ENCODE measurements at regions not wholly inside any gene's neighbourhood (a gene's known extent, or its start where the extent isn't known, plus 50 kb on each side); places are given as distances from the start of the nearest gene placed in this dataset.

GRCh38 chr7:35524112-35524804 lies 170.7 kb downstream of the HERPUD2 start:
- Histone ChIP-seq H4K8ac (ENCODE audit: low read depth in 2 of 2, low read length in 2 of 2) (no peak overlapping the region), H4K91ac (ENCODE audit: insufficient read depth, low read depth, low read length) (no peak overlapping the region), H3K4me2 (ENCODE audit: low read depth, low read length) (no peak overlapping the region), H2AK9ac (replicated peaks; ENCODE audit: low read depth, low read length, poor library complexity) (no peak overlapping the region), H3K9ac (ENCODE audit: low read depth, low read length) (no peak overlapping the region), H3K36me3 (ENCODE audit: control insufficient read depth, insufficient read depth, low read length) (no peaks in the 10 kb centered on the region), H2BK15ac (ENCODE audit: low read depth, low read length) (no peak overlapping the region), H3K27ac (ENCODE audit: insufficient read depth, low read length) (no peak overlapping the region), H3K4me1 (ENCODE audit: control insufficient read depth, insufficient read depth, low read length) (no peaks in the 10 kb centered on the region), H4K20me1 (ENCODE audit: insufficient read depth, low read length) (no peaks in the 10 kb centered on the region), H3K4ac (ENCODE audit: low read depth, low read length) (no peak overlapping the region), H3K9me1 (ENCODE audit: insufficient read depth, low read length) (no peaks in the 10 kb centered on the region), H3K4me3 (ENCODE audit: insufficient read depth, low read depth, low read length) (no peak overlapping the region), H3K23ac (ENCODE audit: low read depth, low read length) (no peak overlapping the region), H3K9me3 (ENCODE audit: control insufficient read depth, insufficient read depth, low read length) (no peaks in the 10 kb centered on the region), H3K27me3 (ENCODE audit: control insufficient read depth, insufficient read depth, low read length) (peaks cover 9% of the 10 kb centered on the region), H4K5ac (ENCODE audit: low read depth, low read length) (no peak overlapping the region), H2BK5ac (ENCODE audit: low read depth, low read length, poor library complexity, severe bottlenecking) (no peak overlapping the region), H2BK20ac (ENCODE audit: low read depth, low read length) (no peak overlapping the region), H3K79me1 (ENCODE audit: low read depth in 1 of 2, low read length in 2 of 2) (no peaks in the 10 kb centered on the region), H2BK120ac (ENCODE audit: low read depth, low read length) (no peak overlapping the region), H2AFZ (replicated peaks; ENCODE audit: low read length, poor library complexity) (no peak overlapping the region), H3K56ac (ENCODE audit: extremely low read depth, insufficient read depth, low read length) (no peak overlapping the region), H2AK5ac (ENCODE audit: low read depth, low read length) (no peak overlapping the region), H3K14ac (replicated peaks; ENCODE audit: low read depth, low read length) (no peak overlapping the region), H3K18ac (ENCODE audit: low read depth, low read length) (no peak overlapping the region)
- dilution Hi-C loops (cut with HindIII; ENCODE audit: low sequenced_read_pairs, unreplicated experiment) = no loop called here
- in situ Hi-C loops (cut with MboI; ENCODE audit: low sequenced_read_pairs) = no loop called here
- no CpG with 5 or more reads among the region's 5 CpGs for WGBS, 2 experiments (ENCODE audit: extremely low coverage in 2 of 2, insufficient read length in 1 of 2)
- intact Hi-C loops (cut with micrococcal nuclease) = loop anchor here (5.0 kb wide), 1 partner anchor 98 kb away; no protein-coding TSS in a partner anchor
- TF ChIP-seq ELK1 (IDR thresholded peaks at IDR 0.05; ENCODE audit: borderline replicate concordance, low read depth, low read length) (no peak), CEBPB (IDR thresholded peaks at IDR 0.05; ENCODE audit: low read depth, low read length) (no peak), MXI1 (IDR thresholded peaks at IDR 0.05; ENCODE audit: borderline replicate concordance, low read depth, low read length) (no peak), POLR2A (IDR thresholded peaks at IDR 0.05; ENCODE audit: low read depth, low read length) (no peak), USF2 (IDR thresholded peaks at IDR 0.05; ENCODE audit: low read depth, low read length) (no peak), FOS (IDR thresholded peaks at IDR 0.05; ENCODE audit: low read depth, low read length) (no peak), BHLHE40 (IDR thresholded peaks at IDR 0.05; ENCODE audit: low read depth, low read length) (no peak)
- CTCF ChIA-PET = no interaction called here
- DNase-seq = no peak
- no TSS peak for BruUV-seq (replicated peaks)
- POLR2A ChIA-PET (ENCODE audit: unreplicated experiment) = no interaction called here
- no peak for ATAC-seq (ENCODE audit: low read depth)

All from IMR-90 (cell line).